RCC 7860 (cell line): ENCODE measurements at regions not wholly inside any gene's neighbourhood (a gene's known extent, or its start where the extent isn't known, plus 50 kb on each side); places are given as distances from the start of the nearest gene placed in this dataset.
"Not testable (repeated sequence)": the region's sequence is repeated elsewhere in the genome, so short reads cannot be mapped to it uniquely, and the experiment has no call there.

Experiments used
- DNase-seq: peaks from one replicate; pipeline ENCODE4 v3.0.0-alpha.2; 2015; ENCODE audit warnings: low spot score
- FAIRE-seq: peaks from 2 replicates; lab custom pipeline; 2012; peaks lifted over from hg19 to GRCh38; lab: Jason Lieb, UNC

- DNase-seq (no peak), FAIRE-seq (no peak)
These were observed 65.1 kb upstream of the RASD2 start for GRCh38 chr22:35475545-35475944.

- DNase-seq (no peak), FAIRE-seq (no peak)
These were observed 64.3 kb upstream of the RASD2 start for GRCh38 chr22:35476341-35476740.

DNA sequence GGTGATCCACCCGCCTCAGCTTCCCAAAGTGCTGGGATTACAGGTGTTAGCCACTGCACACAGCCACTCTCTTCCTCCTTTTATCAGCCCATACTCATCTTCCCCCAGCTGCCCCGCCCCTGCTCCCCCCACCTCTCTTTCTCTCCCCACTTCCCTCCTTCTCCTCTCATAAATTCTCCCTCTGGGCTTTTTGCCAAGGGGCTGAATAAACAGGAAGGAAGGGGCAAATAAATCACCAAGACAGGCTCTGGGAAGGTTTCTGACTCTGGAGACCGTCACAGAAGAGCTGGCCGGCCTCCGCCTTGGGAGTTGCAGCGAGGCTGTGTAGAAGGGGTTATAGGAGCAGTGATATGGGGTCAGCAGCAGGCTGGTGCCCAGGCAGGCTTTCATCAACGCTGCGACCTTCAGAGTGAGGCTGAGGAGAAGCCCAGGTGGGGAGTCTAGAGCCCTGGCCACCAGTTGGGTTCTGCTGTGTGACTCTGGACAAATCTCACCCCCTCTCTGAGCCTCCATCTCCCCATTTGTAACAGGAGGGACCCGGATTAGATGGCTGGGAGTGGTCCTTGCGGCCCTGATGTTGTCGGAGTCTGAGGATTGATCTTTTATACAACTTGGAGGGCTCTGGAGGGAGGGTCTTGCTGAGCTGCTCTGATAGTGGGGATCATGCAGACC lies 62.6 kb upstream of the RASD2 start:
- peak; percentile 92 for DNase-seq
- FAIRE-seq = peak; percentile 80

DNA sequence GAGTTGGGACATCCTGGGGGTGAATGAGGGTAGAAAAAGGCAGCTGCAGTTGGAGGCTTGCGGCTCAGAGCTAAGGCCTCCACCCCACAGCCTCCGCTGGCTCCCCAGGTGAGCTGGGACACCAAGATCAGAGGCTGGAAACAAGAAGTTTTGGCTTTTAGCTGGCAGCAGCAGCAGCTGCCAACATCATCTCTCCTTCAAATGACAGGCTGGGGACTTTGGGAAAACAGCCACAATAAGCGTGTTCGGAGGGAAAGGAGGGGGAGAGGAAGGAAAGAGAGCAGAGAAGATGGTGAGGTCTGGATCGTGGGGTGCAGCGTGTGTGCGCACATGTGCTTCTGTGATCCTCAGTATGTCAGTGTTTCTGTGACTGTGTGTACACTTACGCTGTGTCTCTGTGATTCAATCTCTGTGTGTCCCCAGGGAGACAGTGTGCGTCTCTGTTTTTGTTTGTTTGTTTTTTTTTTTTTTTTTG lies 62.0 kb upstream of the RASD2 start:
- DNase-seq = no peak
- no peak for FAIRE-seq

- FAIRE-seq (no peak), DNase-seq (no peak)
These were observed 61.3 kb upstream of the RASD2 start for GRCh38 chr22:35479359-35479758.

DNA sequence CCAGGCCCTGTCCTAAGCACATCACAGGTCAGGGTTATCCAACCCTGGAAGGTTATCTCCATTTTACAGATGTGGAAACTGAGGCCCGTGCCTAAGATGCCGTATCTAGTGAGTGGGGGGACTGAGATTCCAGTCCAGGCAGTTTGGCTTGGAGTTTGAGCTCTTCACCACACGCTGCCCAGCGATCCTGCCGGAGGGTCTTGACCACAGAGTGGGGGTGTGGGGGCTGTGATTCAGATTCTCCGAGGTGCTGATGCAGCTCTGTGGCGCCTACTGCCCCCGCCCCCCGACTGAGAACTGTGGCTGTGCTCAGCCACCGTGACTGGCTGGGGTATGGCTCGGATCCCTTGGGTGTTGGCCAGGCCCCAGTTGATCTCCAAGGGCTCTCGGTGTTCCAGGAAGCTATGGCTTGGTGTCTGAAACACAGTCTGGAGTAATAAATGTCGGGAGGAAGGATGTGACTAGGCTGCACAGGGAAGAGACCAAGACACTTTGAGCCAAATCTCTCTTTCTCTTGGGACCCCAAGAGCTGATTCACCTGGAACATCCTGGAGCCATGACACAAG lies 60.6 kb upstream of the RASD2 start:
- FAIRE-seq (peak; percentile 92), DNase-seq (peak; percentile 92)

- DNase-seq = no peak
- no peak for FAIRE-seq
These were observed 59.7 kb upstream of the RASD2 start for GRCh38 chr22:35480627-35481550.

GRCh38 chr22:35482311-35482710 lies 58.3 kb upstream of the RASD2 start:
- no peak for FAIRE-seq
- no peak for DNase-seq

- DNase-seq = no peak
- FAIRE-seq = no peak
These were observed 57.7 kb upstream of the RASD2 start for GRCh38 chr22:35482974-35483373.

DNA sequence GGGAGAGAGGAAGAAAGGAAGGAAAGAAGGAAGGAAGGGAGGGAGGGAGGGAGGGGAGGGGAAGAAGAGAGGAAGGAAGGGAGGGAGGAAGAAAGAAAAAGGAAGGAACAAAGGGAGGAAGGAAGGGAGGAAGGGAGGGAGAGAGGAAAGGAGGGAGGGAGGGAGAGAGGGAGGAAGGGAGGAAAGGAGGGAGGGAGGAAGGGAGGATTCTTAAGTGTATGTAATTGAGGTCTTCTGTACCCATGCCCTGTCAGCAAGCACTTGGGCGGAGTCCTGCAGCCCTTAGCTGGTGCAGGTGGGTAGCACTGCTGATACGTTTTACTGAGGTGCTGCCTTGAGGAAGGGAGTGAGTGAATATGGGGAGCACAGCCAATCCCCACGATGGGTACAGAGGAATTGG lies 56.9 kb upstream of the RASD2 start:
- FAIRE-seq (no peak), DNase-seq (no peak)

- DNase-seq = no peak
- FAIRE-seq = no peak
These were observed 55.7 kb upstream of the RASD2 start for GRCh38 chr22:35484651-35485556.

- FAIRE-seq (no peak), DNase-seq (no peak)
These were observed 54.5 kb upstream of the RASD2 start for GRCh38 chr22:35486116-35486631.

GRCh38 chr22:35487623-35488022 lies 53.0 kb upstream of the RASD2 start:
- not testable (repeated sequence) for FAIRE-seq, DNase-seq

- DNase-seq = no peak
- no peak for FAIRE-seq
These were observed 52.1 kb upstream of the RASD2 start for GRCh38 chr22:35488513-35488912.

GRCh38 chr22:35489239-35489638 lies 51.4 kb upstream of the RASD2 start:
- DNase-seq (no peak), FAIRE-seq (no peak)
